ENCODE measurements at regions not wholly inside any gene's neighbourhood (a gene's known extent, or its start where the extent isn't known, plus 50 kb on each side); places are given as distances from the start of the nearest gene placed in this dataset.

GRCh38 chr15:38024293-38025091 lies 90.1 kb downstream of the TMCO5A start:
- TF ChIP-seq EP300 (IDR thresholded peaks at IDR 0.05; ENCODE audit: borderline replicate concordance in 1 of 2, low read depth in 1 of 2, low read length in 1 of 2) (no peak), GABPA (IDR thresholded peaks at IDR 0.05; ENCODE audit: low read depth) (no peak), CTCF (IDR thresholded peaks at IDR 0.05) (no peak)
- TF ChIP-seq, protein P1, sequence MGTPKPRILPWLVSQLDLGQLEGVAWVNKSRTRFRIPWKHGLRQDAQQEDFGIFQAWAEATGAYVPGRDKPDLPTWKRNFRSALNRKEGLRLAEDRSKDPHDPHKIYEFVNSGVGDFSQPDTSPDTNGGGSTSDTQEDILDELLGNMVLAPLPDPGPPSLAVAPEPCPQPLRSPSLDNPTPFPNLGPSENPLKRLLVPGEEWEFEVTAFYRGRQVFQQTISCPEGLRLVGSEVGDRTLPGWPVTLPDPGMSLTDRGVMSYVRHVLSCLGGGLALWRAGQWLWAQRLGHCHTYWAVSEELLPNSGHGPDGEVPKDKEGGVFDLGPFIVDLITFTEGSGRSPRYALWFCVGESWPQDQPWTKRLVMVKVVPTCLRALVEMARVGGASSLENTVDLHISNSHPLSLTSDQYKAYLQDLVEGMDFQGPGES (IDR thresholded peaks at IDR 0.05; ENCODE audit: low read depth, low read length) = no peak

Measured in SK-N-SH (cell line).